DMS53 (cell line): ENCODE measurements at regions not wholly inside any gene's neighbourhood (a gene's known extent, or its start where the extent isn't known, plus 50 kb on each side); places are given as distances from the start of the nearest gene placed in this dataset.

ENCODE experiments used
- DNase-seq: peaks from one replicate; lab custom pipeline; 2025; lab: John Stamatoyannopoulos, UW

- DNase-seq: no peak
Measured at GRCh38 chr7:36100634-36101033, 52.4 kb upstream of the EEPD1 start.
